ENCODE measurements at regions not wholly inside any gene's neighbourhood (a gene's known extent, or its start where the extent isn't known, plus 50 kb on each side); places are given as distances from the start of the nearest gene placed in this dataset.
"Not testable (repeated sequence)": the region's sequence is repeated elsewhere in the genome, so short reads cannot be mapped to it uniquely, and the experiment has no call there.

DNA sequence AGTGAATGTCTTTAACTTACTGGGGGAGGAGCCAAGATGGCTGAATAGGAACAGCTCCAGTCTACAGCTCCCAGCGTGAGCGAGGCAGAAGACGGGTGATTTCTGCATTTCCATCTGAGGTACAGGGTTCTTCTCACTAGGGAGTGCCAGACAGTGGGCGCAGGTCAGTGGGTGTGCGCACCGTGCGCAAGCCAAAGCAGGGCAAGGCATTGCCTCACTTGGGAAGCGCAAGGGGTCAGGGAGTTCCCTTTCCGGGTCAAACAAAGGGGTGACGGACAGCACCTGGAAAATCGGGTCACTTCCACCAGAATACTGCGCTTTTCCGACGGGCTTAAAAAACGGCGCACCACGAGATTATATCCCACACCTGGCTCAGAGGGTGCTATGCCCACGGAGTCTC lies 187.3 kb downstream of the CHIC2 start:
- not testable (repeated sequence) for DNase-seq (ENCODE audit: low read depth in 1 of 2, low spot score in 1 of 2)

GRCh38 chr4:53866055-53866454 lies 198.3 kb downstream of the CHIC2 start:
- DNase-seq (ENCODE audit: low read depth in 1 of 2, low spot score in 1 of 2) = no peak

DNA sequence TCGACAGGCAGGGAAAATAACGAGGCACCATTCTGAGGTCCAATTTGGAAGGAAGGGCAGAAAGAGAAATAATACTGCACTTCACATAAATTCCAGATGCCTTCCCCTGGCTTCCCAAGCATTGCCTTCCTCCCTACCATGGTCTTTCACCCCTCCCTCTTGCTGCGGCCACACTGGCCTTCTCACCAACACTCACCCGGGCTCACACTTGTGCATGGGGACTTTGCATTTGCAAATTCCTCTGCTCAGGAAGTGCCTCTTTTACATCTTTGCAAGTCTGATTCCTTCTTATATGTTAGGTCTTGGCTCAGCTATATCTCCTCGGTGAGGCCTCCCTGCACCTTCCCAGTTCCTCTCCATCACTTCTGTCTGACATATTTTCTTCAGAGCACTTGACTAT lies 199.4 kb downstream of the CHIC2 start:
- DNase-seq (ENCODE audit: low read depth in 1 of 2, low spot score in 1 of 2) = no peak

- no peak for DNase-seq (ENCODE audit: low read depth in 1 of 2, low spot score in 1 of 2)
These were observed 200.6 kb downstream of the CHIC2 start for GRCh38 chr4:53863736-53864365.

DNA sequence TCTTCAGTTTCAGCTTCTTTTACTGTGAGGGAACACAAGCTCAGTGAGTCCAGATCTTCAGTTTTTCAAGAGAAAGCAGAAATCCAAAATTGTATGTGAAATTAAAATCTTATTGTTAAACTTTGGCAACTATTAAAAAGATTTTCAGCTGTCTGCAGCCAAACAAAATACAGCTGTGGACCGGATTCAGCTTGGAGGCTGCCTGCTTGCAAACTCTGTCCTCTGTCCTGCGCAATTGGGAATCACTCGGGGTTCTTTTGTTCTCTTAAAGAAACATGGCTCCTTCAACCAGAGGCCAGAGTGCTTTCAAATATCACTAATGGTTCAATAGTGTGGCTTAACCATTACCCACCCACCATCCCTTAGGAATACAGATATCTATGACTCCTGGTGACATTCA lies 201.2 kb downstream of the CHIC2 start:
- no peak for DNase-seq (ENCODE audit: low read depth in 1 of 2, low spot score in 1 of 2)

GRCh38 chr4:53861856-53862610 lies 202.4 kb downstream of the CHIC2 start:
- DNase-seq (ENCODE audit: low read depth in 1 of 2, low spot score in 1 of 2) = no peak

GRCh38 chr4:53859305-53859704 lies 205.1 kb downstream of the CHIC2 start:
- DNase-seq (ENCODE audit: low read depth in 1 of 2, low spot score in 1 of 2) = no peak

- DNase-seq (ENCODE audit: low read depth in 1 of 2, low spot score in 1 of 2) = no peak
These were observed 205.7 kb downstream of the CHIC2 start for GRCh38 chr4:53858744-53859143.

GRCh38 chr4:53855581-53856250 lies 208.7 kb downstream of the CHIC2 start:
- no peak for DNase-seq (ENCODE audit: low read depth in 1 of 2, low spot score in 1 of 2)

DNA sequence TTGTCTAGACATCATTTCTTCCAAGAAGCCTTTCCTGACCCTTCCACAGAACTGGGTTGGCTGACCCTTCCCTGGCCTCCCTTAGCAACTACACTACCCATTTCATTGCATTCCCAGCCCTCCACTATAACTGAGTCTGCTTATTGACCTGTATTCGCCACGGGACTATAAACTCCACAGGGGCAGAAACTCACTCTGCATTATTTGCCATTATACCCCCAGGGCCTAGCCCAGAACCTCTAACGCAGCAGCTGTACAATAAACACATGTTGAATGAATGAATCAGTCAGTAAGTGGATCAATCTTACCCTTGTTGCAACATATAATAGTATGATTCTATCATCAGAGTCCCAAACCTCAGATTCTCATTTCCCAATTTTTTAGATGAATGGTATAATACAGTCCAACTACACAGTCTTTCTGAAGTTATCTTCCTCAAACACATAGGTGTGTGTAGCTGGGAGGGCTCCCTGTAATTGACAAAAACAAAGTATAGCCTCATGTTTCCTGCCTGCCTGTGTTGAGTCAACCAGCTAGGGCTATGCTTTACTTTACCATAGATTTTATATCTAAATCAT lies 209.3 kb downstream of the CHIC2 start:
- no peak for DNase-seq (ENCODE audit: low read depth in 1 of 2, low spot score in 1 of 2)

DNA sequence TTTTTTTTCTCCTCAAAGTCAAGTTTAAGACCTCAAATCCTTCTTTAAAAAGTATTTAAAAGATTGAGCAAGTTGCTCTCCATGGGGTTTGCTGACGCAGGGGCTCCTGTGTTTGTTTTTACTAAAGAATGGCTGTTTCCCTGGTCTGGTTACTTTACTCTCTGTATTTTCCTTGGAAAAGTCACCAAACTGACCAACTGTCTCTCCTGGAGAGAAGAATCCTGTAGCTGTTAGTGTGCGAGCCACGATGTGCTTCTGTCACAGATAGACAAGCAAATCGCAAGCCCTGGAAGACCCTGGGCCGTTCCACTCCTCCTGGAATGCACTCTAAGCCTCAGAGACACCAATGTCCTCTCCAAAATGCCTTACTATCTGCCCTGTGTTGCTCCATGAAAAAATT lies 212.1 kb downstream of the CHIC2 start:
- DNase-seq (ENCODE audit: low read depth in 1 of 2, low spot score in 1 of 2) = no peak

DNA sequence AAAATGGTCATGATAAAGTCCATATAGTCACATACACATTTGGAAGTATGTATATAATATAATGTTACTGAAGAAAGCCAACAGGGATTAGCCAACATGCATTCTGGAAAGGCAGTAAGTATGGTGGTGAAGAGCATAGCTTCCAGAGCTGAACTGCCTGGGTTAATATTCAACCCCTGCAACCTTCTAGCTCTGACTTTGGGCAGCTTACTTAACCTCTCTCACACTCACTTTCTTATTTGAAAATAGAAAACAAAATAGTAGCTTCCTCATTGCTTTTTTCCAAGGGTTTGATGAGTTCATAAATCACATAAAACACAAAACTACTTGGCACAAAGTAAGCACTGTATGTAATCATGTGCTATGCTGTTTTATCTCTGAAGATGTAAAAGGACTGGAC lies 216.4 kb downstream of the CHIC2 start:
- DNase-seq (ENCODE audit: low read depth in 1 of 2, low spot score in 1 of 2) = no peak

GRCh38 chr4:53844551-53844950 lies 219.9 kb downstream of the CHIC2 start:
- DNase-seq (ENCODE audit: low read depth in 1 of 2, low spot score in 1 of 2) = no peak

GRCh38 chr4:53844133-53844532 lies 220.3 kb downstream of the CHIC2 start:
- no peak for DNase-seq (ENCODE audit: low read depth in 1 of 2, low spot score in 1 of 2)

DNA sequence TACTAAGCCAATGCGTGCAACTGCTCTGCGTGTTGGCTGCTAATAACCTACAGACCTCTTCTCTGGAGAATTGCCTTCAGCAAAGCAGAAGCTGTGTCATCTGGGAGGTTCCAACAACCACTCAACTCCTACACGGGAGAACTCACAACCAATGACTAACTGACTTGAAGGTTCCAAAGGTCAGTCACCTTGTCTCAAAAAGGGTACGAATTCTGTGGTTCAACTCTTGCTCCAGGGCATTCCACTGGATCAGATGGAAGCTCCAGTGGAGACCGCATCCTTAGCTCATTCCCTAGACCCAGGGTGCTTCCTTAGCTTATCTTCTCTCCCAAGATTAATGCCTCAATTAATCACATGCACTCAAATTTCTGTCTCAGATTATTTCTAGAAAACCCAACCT lies 222.7 kb downstream of the CHIC2 start:
- no peak for DNase-seq (ENCODE audit: low read depth in 1 of 2, low spot score in 1 of 2)

DNA sequence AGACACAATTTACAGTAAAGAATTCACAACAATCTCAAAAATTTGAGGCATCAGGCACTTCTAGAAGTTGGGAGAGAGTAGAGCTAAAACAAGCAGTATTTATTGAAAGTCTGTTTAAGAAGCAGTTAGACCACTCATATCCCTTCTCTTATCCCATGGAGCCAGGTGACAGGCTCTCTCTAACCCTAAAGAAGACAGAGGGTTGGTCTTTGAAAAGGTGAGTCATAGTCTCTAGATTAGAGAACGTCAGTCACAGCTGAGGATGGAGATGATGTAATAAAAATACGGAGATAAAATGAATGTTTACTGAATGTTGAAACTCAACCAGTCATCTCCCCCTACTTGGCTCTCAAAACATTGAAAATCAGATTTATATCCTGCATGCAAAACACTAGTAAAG lies 223.8 kb downstream of the CHIC2 start:
- no peak for DNase-seq (ENCODE audit: low read depth in 1 of 2, low spot score in 1 of 2)

- not testable (repeated sequence) for DNase-seq (ENCODE audit: low read depth in 1 of 2, low spot score in 1 of 2)
These were observed 231.0 kb downstream of the CHIC2 start for GRCh38 chr4:53833302-53834003.

- no peak for DNase-seq (ENCODE audit: low read depth in 1 of 2, low spot score in 1 of 2)
These were observed 231.9 kb downstream of the CHIC2 start for GRCh38 chr4:53832549-53832948.

DNA sequence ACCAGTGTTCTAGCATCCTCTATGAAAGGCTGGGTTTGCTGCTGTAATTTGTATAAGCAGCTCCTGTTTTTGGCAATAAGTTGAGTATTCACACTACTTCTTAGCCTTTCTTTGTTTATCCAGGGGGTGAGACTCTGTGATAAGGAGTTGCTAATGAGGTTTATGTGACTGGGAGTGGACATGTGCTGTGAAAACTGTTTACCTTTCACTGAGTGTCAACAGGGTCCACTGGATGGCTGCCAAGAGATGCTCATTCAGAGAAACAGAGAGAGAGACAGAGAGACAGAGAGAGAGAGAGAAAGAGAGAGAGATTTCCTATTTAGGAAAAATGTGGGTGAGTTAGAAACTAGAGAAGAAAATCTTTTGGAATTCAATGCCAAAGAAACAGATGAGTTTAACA lies 233.9 kb downstream of the CHIC2 start:
- DNase-seq (ENCODE audit: low read depth in 1 of 2, low spot score in 1 of 2) = no peak

DNA sequence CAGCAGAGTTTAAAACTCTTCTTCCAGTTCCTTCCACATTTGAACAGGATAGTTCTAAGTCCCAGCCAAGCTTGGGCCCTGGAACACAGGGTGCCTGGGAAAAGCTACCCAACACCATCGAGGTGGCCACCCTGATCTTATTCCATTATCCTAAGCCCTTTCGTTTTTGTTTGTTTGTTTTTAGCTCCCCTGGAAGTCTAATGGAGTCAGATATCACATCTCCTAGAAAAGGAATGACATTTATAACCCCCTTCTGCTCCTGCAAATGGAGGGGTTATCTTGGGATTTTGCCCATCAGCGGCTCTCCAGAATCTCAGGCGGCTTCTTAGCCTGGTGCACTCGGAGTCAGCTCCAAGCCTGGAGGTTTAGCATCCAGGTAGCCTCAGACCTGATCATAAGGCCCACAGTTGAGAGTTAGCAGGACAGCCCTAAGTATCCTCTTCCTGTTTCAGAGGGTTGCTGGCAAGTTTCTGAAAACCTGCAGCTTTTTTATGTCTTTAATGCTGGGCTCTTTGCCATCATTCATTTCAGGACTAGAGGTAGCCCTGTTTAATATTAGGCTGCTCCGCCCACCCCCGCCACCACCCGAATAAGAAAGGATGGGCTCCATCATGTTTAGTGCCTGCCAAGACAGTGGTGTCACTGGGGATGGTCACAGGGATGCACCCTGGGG lies 230.0 kb upstream of the LNX1 start:
- no peak for DNase-seq (ENCODE audit: low read depth in 1 of 2, low spot score in 1 of 2)

DNA sequence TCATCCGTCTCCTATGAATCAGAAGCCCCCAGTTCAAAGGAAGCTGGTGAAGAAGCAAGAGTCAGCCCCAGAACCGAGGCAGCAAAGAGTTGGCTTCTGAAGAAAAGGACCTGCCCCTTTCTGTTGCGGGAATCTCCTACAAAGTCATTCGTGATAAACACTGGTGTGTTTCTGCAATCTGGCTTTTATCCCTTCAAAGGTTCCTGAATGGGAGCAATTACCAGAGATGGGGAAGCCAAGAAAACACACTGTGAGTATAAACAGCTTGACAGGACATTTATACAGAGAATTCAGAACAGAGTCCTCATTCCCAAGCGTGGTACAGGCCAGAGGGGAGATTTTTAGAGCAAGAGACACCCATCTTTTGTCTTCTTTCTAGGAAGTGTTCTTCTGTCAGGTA lies 226.8 kb upstream of the LNX1 start:
- DNase-seq (ENCODE audit: low read depth in 1 of 2, low spot score in 1 of 2) = no peak

All from activated T-helper 1 cell treated with anti-CD3 and anti-CD28 coated beads, Interleukin-2, amount 50 U/mL, for 16 hours (primary cell).